ENCODE measurements at regions not wholly inside any gene's neighbourhood (a gene's known extent, or its start where the extent isn't known, plus 50 kb on each side); places are given as distances from the start of the nearest gene placed in this dataset.

DNA sequence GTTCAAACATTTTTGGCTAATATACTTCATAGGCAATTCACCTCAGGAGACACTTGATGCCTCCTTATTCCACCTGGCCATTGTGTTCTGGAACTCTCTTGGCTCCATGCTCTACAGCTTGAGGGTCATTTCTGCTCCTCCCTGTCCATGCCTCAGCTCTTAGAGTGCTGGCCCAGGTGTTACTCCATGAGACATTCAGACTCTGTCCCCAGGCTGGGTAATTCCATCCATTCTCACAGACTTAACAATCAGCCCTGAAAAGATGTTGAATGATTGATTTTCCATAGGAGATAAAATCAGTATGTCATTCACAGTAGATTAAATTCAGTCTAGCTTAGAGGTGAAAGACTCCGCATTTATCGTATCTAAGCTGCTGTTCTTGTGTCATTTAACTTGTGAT, 168.6 kb upstream of the CWC22 start:
- TF ChIP-seq, protein P1, sequence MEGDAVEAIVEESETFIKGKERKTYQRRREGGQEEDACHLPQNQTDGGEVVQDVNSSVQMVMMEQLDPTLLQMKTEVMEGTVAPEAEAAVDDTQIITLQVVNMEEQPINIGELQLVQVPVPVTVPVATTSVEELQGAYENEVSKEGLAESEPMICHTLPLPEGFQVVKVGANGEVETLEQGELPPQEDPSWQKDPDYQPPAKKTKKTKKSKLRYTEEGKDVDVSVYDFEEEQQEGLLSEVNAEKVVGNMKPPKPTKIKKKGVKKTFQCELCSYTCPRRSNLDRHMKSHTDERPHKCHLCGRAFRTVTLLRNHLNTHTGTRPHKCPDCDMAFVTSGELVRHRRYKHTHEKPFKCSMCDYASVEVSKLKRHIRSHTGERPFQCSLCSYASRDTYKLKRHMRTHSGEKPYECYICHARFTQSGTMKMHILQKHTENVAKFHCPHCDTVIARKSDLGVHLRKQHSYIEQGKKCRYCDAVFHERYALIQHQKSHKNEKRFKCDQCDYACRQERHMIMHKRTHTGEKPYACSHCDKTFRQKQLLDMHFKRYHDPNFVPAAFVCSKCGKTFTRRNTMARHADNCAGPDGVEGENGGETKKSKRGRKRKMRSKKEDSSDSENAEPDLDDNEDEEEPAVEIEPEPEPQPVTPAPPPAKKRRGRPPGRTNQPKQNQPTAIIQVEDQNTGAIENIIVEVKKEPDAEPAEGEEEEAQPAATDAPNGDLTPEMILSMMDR (IDR thresholded peaks at IDR 0.05; ENCODE audit: low read length) = no peak
- TF ChIP-seq EZH2 (optimal IDR thresholded peaks at IDR 0.05; ENCODE audit: low read depth, low read length) = no peak
